Panc1 (cell line): ENCODE measurements at regions not wholly inside any gene's neighbourhood (a gene's known extent, or its start where the extent isn't known, plus 50 kb on each side); places are given as distances from the start of the nearest gene placed in this dataset.

Source experiments
- CTCF ChIP-seq: fragments of 450-650 bp; IDR thresholded peaks from 2 replicates; pipeline ENCODE4 v1.5.1; 2017; ENCODE audit warnings: mild to moderate bottlenecking
- POLR2AphosphoS5 ChIP-seq: IDR thresholded peaks from 2 replicates; pipeline ENCODE4 v1.6.1; 2012; ENCODE audit warnings: mild to moderate bottlenecking, low read depth, low read length, moderate library complexity
- REST ChIP-seq, 2 experiments: IDR thresholded peaks; 2 replicates each; pipeline ENCODE4 v1.6.1; 2011 to 2012; ENCODE audit warnings: low read depth in 2 of 2, control low read depth in 1 of 2, low read length in 1 of 2, mild to moderate bottlenecking in 1 of 2, moderate library complexity in 1 of 2; ENCODE audit not compliant: insufficient read depth in 1 of 2
- SIN3A ChIP-seq: IDR thresholded peaks from 2 replicates; pipeline ENCODE4 v1.6.1; 2012; ENCODE audit warnings: low read depth, mild to moderate bottlenecking, low read length, moderate library complexity, borderline replicate concordance; ENCODE audit not compliant: insufficient read depth
- TCF7L2 ChIP-seq: IDR thresholded peaks from 2 replicates; pipeline ENCODE4 v1.6.1; 2011; ENCODE audit warnings: mild to moderate bottlenecking, low read depth, low read length, inconsistent platforms

GRCh38 chr6:74114428-74114827 is 418.4 kb downstream of the CD109 start:
- TF ChIP-seq CTCF (no peak), REST (IDR thresholded peaks at IDR 0.05; ENCODE audit: insufficient read depth in 1 of 2, low read depth in 2 of 2, low read length in 1 of 2) (no peak), POLR2AphosphoS5 (no peak), TCF7L2 (no peak), SIN3A (no peak)
